UCSD-AML1 (cell line): ENCODE measurements at regions not wholly inside any gene's neighbourhood (a gene's known extent, or its start where the extent isn't known, plus 50 kb on each side); places are given as distances from the start of the nearest gene placed in this dataset.

ENCODE experiments used
- DNase-seq: peaks from one replicate; lab custom pipeline; 2025; ENCODE audit not compliant: unreplicated experiment; lab: John Stamatoyannopoulos, UW

DNA sequence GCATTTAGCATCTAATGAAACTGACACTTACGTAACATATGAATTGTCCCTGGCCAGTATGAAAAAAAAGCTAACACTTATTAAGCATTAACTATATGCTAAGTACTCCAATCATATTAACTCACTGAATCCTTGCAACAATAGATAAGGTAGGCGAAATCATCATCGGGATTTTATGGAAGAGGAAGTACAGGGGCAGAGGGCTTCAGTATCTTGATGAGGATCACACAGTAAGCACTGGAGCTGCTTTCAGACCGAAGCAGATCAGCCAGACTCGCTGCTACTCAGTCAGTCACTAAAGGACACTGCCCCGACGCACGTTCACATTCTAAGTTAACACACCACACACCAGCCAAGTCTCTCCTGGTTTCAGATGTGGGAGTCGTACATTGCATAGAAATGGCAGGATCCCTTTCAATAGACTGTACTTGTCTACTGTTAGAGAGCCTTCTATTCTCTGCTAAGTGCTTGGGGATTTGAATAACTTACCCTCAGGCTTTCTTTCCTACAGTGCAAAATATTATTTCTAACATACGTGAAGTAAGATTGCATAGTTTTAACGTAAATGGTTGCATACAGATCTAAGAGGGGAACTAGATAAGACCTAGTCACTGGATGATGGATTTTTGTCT, 540.2 kb upstream of the TENM3 start:
- no peak for DNase-seq

DNA sequence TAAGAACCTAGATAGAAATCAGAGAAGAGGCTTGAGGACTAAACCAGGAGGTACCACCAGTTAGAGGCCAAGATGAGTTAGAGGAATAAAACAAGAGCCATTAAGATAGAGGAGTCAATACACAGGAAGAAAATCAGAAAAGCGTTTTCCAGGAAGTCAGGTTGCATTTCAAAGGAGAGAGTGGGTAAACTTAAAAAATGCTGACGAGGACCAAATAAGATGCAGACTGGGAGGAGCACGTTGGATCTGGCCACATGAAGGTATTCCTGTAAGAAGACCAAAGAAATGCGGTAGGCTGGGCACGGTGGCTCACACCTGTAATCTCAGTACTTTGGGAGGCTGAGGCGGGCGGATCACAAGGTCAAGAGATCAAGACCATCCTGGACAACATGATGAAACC, 533.1 kb upstream of the TENM3 start:
- DNase-seq = no peak

DNA sequence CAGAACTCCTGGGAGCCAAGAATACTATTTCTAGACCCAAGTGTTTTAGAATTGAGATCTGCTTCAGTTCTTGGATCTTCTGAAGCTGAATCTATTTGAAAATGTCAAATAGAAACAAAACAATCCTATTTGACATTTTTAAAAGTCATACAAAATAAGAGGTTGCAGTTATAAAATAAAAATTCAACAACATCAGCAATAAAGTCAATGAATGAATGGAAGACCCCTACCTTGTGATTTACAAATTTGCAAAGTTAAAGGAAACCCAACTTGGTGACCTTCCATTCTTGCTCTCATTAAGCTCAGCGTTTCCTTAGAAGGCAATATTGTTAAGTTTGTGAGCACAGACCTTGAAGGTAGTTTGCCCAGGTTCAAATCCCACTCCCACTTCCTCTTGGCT, 531.8 kb upstream of the TENM3 start:
- no peak for DNase-seq

DNA sequence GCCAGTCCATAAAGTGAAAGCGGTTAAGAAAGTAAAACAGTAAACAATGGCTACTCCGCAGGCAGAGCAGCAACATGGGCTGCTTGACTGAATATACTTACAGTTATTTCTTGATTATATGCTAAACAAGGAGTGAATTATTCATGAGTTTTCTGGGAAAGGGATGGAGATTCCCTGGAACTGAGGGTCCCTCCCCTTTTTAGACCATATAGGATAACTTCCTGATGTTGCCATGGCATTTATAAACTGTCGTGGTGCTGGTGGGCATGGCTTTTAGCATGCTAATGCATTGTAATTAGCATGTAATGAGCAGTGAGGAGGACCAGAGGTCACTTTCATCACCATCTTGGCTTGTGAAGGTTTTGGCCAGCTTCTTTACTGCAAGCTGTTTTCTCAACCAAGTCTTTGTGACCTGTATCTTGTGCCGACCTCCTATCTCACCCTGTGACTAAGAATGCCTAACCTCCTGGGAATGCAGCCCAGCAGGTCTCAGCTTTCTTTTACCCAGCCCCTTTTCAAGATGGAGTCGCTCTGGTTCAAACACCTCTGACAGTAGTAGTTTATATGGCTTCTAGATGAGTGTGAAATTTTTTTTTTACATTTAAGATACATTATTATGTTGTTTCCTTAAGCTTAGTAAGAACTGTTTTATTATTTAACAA, 514.8 kb upstream of the TENM3 start:
- DNase-seq = no peak

DNA sequence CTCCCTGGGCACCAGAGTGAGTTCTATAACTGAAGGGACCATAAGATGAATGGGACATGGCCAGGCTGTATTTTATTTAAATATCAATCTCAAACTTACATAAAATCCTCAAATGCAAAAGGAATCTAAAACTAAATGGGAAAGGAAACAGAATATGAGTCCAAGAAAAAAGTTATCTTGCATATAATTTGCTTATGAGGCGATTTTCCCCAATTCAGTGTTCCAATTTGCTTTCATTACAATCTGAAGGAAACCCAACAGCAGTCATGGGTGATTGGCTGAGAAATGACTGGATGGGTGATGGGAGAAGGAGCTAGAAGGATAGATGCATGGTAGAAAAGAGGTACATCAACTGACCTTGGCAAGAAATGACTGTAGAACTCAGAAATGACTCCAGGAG, 511.3 kb upstream of the TENM3 start:
- DNase-seq = no peak

DNA sequence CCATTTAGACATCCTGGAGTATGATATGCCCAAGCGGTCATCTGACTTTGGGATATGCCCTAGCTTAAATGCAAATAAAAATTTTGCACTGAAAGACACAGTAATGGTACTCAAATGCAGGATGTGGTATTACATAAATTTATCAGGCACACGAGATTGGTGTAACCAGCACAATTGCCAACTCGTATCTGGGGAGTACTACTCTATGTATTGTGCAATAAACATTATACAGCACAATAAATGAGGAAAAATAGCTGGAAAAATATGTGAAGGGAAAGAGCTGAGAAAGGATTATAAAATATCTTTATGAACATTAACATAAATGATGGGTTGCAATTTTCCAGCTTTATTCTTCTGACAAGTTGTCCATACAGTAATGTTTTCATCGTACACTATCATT, 505.5 kb upstream of the TENM3 start:
- no peak for DNase-seq

DNA sequence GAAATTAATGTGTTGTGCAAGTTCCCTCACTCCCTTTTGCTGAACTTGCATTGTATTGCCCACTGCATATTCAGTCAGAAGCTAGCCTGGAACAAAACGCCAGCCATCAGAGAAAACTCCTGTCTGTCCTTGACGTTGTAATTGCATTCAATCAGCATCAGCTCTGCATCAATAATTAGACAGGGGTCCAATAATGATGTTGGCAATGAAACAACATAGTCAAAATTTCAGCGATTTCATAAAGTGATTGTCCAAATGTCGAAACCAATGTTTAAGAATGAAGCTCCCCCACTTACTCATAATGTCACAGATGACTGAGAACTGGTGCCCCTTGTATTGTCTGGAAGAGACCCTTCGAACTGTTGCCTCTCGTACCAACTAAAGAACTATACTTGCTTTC, 504.2 kb upstream of the TENM3 start:
- DNase-seq = no peak

DNA sequence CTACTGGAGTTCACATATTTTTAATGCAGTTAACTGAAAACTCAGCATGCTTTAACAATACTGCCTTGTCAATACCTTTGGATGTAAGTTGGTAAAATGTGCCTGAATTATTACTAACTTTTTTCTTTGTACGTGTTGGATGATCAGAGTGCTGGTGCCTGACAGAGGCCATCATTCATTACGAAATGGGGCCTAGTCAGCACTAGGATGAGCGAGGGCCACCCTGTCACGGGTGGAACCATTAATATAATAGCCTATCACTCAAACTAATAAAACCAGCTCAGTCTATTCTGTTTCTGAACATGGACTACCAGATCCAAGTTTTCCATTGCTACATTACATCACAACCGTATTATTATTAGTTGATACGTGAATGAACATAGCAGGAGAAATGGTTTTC, 501.7 kb upstream of the TENM3 start:
- DNase-seq = no peak

DNA sequence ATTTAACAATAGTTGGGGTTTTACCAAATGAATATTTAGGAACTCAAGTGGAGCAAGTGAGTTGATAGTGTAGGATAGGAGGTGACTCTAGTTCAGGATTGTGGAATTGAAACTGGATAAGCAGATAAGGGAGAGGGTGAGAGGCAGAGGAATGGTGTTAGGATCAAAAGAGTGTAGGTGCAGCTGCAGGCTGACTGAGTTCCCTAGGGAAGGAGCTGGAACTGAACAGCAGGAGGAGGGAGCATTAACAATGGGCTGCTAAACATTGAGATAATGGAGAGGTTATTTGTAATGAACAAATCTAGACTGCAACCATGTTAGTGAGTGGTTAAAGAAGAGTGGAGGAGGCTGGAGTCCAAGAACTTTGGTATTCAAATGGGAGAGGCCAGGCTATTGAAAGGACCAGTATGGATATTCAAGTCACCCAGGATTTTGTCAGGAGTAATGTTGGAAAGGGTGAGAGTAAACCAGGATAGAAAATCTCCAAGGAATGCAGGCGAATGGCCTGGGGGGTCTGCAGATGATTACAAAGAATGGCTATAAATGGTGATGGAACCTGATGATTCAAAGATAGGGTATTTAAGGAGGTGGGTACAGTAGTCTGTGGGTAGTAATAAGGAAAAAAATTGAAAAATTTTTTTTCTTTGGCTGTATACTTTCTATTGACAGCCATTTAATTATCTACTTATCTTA, 497.1 kb upstream of the TENM3 start:
- no peak for DNase-seq

DNA sequence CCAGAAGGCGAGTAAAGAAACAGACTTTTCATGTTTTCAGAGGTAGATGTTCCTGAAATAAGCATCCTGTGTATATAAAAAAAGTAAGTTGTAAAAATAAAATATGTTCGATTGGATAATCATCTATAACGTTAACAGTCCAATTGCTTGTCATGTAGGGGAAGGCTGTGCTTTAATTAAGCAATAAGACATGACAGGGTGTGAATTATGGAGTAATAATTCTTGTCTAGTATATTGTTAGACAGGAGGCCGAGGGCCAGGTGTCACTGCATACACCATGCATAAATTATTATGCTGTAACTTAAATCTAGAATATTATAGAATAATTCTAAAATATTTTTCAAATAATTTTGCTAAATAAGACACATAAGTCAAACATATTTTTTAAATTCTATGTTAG, 494.6 kb upstream of the TENM3 start:
- no peak for DNase-seq

DNA sequence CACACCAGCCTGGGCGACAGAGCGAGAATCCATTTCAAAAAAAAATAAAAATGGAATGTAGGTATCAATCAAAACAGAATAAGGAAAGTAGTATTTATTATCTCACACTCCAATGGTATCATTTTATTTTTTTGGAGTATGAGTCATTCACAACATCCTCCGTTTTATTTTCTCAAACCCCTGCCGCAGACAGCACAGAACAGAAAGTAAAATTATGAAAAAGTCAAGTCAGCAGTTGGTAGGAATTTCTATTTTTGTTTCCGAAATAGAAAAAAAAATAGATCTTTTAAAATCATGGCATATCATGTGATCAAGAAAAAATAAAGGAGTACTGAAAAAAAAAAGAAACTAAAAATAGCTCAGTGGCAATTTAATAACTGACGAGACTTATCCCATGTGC, 490.7 kb upstream of the TENM3 start:
- DNase-seq = no peak

DNA sequence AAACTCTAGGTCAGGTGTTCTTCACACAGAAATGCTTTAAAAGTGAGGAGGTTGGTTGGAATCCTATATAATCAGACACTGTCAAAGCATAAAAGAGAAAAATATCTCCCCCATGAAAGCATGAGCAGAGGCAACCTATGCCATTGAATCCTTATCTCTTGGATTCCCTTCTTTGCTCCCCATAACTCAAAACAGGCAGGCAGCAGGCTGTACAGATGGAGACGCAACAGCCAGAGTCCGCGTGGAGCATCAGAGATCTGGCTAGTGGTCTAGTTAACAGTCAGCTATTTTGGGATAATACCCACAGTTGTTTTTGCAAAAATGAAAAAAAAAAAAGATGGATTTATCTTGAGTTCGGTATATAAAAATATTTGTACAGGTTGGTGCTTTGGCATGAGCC, 490.0 kb upstream of the TENM3 start:
- no peak for DNase-seq

DNA sequence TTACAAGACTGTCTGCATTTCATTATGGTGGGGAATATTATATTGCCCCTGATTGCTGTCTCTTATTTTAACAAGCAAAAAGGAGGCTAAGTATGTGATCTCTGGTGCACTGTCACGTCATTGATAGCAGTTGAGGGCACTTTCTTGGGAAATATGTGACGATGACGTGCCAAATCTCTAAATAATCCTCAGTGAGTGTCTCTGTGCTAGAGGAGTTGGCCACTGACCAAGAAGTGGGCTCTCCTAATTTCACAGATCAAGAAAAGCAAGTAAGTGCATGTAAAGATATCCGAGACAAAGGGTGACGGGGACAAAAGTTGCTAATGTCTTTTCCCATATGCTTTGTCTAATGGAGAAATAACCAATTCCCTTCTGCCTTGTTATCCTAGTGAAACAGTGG, 487.4 kb upstream of the TENM3 start:
- DNase-seq = no peak

DNA sequence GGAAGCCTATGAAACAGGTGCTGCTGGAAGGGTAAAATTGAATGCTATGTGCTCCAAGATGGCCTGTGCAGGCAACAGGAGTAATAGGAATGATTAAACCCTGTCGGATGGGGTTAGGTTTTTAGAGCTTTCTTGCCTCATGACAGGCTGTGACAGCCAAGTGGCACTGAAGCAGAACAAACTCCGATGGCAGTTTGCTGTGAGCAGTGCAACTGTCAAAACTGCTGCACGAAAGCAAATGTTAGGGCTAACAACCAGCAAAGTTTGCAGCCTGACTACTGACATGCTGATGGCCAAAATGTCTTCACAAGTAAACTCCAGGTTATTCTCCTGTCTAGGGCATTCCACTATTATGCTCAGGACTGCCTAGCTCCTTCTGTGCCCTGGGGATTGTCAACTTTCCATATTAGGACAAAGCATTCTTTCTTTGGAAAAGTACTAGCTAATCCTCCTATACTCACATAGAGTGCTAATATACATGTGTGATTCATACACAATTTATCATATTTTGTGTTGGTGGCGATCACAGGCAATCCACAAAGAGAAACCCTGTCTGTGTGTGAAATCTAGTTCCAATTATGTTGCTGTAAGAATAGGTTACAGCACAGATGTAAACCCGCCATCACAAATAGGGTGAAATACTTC, 486.6 kb upstream of the TENM3 start:
- no peak for DNase-seq

DNA sequence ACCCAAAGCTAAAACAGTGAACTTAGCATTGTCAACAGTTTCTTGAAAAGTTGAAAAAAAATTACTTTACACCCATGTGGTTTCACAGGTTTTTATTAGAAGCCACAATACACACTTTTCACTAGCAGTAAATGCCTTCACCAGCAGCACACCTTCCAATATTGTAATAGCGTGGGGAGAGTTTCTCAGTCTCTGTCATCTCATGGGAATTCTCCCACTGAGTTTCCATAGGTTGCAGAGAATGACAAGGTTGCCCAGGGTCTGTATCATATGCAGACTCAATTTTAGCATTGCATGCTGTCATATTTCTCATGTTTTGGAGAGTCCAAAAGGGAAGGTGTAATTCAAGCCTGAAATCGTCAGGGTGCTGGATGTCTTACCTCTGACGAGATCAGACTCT, 486.1 kb upstream of the TENM3 start:
- no peak for DNase-seq

DNA sequence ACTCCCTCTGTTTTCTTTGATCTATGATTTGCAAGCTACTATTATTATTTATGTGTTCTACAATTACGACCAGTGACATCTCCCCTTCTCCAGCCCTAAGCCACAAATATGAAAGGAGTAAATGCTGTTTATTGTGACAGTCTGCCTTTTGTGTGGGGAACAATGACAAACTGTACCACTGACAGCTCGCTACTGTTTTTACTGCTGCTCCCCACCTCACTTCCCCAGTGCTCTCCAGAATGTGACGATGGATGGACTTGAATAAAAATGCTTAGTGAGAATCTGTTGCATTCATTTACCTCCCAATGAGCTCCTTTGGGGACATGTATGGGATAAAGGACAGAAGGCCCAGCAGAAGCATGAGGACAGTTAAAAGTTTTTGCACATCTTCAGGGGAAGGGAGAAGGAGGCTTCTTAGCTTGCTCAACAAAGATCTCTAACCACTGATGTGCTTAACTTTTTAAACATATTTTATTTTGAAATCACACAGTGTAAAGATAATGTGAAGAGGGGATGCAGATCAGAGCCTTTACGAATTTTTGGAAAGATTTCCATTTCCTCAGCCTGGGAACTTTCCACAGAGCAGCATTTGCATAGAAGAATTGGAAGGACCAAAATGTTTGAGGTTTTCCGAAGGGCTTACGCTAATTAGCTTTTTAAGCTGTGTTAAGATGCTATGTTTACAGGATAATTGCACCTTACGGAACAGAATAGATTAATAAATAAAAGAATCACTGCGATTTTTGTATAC, 485.1 kb upstream of the TENM3 start:
- no peak for DNase-seq

DNA sequence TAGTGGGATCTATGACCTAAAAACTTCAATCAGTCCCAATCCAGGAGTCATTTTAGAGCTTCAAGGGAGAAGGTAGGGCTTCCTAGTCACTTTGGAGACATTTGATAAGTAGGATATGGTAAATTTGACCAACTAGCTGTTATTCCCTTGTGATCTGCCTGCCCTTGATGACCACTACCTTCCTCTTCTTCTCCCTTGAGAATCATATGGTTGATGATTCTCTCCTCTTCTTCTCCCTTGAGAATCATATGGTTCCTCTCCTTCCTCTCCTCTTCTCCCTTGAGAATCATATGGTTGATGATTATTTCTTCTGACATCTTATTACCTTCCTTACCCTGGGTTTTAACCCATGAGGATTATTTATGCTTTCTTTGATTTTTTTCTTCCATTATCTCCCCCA, 482.6 kb upstream of the TENM3 start:
- DNase-seq = no peak

DNA sequence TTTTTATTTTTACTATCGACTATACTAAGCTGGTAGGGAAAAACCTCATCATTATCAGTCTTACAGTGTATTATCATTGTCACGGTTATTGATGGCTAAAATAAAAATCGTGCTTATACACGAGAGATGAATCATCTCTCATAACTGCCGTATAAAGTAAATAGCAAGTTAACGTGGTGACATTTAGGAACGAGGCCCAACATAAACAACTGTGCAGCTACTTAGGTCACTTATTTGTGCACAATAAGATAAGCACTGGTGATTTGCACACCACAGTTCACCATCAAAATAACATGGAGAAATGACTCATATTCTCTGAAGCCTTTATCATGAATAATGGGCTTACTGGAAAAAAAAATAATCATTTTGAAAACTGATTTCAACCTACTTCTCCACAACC, 482.0 kb upstream of the TENM3 start:
- no peak for DNase-seq

DNA sequence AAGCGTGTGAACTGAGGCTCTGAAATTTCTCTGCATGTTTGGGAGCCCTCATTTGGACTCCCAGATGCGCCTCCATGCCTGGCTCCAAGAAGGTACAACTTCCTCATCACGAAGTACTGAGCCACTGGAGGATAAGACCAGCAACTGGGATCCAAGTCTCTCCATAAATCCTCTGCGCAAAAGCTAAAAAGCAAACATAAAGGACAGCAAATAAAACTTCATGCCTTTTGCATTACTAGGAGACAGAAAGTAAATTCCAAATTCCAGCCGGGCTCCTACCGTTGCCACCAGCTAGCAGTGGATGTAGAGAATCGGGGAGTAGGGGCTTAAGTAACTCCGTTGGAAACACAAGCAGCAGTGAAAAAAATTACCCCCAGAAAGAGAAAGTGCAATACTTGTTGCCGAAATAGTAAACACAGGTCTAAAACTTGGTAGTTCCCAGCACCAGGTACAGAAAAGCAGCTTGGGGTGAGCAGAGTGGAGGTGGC, 477.1 kb upstream of the TENM3 start:
- DNase-seq = no peak

DNA sequence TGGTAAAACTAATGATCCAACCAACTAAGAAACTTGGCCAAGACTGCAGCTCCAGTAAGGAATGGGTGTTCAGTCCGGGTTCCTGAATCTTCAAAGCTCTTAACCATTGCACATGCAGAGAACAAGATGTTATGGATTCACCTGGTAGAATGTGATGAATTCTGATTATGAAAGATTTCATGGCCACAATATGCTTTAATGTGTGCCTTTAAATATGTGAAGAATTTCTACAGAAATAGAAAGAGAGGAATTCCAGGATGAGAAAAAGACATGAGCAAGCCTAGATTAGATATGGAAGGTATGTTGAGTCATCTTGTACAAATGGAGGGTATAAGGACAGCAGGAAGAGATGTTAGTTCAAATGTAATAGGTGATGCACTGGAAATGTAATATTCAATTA, 472.2 kb upstream of the TENM3 start:
- DNase-seq = no peak

DNA sequence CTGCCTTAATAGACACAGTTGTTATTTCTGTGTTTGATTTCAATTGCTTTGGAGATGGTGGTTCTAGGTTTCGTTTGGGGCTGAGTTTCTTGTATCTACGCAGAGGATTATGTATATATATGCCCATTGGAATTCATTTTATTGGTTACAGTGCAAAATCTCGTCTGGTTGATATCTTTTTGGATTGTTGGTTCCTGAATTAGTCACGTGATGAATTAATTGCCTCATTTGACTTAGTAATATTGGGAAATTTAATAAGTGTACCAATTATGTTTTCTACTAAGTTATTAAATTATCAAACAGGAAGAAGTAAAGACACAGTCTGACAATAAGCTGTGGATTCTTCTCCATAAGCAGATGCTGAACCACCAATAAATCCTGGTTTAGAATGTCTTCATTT, 467.9 kb upstream of the TENM3 start:
- DNase-seq = no peak
